ENCODE measurements at regions not wholly inside any gene's neighbourhood (a gene's known extent, or its start where the extent isn't known, plus 50 kb on each side); places are given as distances from the start of the nearest gene placed in this dataset.
"Not testable (repeated sequence)": the region's sequence is repeated elsewhere in the genome, so short reads cannot be mapped to it uniquely, and the experiment has no call there.

DNA sequence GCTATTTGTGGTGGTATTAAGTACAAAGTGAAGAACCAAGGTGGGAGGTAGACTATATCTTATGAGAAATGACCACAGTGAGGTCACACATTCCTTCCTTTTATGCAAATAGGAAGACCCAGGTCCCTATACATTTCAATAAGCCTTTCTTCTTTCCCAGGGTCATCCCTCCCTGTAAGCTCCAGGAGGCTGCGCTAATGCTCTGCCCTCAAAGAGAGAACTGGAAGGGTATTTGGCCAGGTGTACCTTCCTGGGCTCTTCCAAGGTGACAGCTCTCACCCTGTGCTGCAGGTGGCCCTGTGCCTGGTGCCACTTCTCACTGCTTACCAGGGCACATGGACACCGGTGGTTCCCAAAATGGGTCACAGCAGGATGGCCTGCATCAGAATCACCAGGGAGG, 103.4 kb downstream of the KBTBD2 start:
- ATAC-seq (ENCODE audit: low read depth); H3K36me3 ChIP-seq (ENCODE audit: control insufficient read depth, insufficient read depth, low read length); H4K5ac ChIP-seq (ENCODE audit: low read depth, low read length); intact Hi-C loops (cut with micrococcal nuclease); H3K14ac ChIP-seq (replicated peaks; ENCODE audit: low read depth, low read length); dilution Hi-C loops (cut with HindIII; ENCODE audit: low sequenced_read_pairs, unreplicated experiment); H3K23ac ChIP-seq (ENCODE audit: low read depth, low read length); H2AK9ac ChIP-seq (replicated peaks; ENCODE audit: low read depth, low read length, poor library complexity); H4K20me1 ChIP-seq (ENCODE audit: insufficient read depth, low read length); H2BK20ac ChIP-seq (ENCODE audit: low read depth, low read length); BruUV-seq (replicated peaks); H3K56ac ChIP-seq (ENCODE audit: extremely low read depth, insufficient read depth, low read length); H4K91ac ChIP-seq (ENCODE audit: insufficient read depth, low read depth, low read length); H3K9me1 ChIP-seq (ENCODE audit: insufficient read depth, low read length); H2AK5ac ChIP-seq (ENCODE audit: low read depth, low read length); in situ Hi-C loops (cut with MboI; ENCODE audit: low sequenced_read_pairs); POLR2A ChIA-PET (ENCODE audit: unreplicated experiment); H3K9ac ChIP-seq (ENCODE audit: low read depth, low read length); H3K4ac ChIP-seq (ENCODE audit: low read depth, low read length); H3K18ac ChIP-seq (ENCODE audit: low read depth, low read length); H3K4me3 ChIP-seq (ENCODE audit: insufficient read depth, low read depth, low read length); DNase-seq; H3K9me3 ChIP-seq (ENCODE audit: control insufficient read depth, insufficient read depth, low read length); H2BK5ac ChIP-seq (ENCODE audit: low read depth, low read length, poor library complexity, severe bottlenecking); H3K27ac ChIP-seq (ENCODE audit: insufficient read depth, low read length); H4K8ac ChIP-seq (ENCODE audit: low read depth in 2 of 2, low read length in 2 of 2); H3K4me1 ChIP-seq (ENCODE audit: control insufficient read depth, insufficient read depth, low read length); H2AFZ ChIP-seq (replicated peaks; ENCODE audit: low read length, poor library complexity); H3K27me3 ChIP-seq (ENCODE audit: control insufficient read depth, insufficient read depth, low read length); H2BK120ac ChIP-seq (ENCODE audit: low read depth, low read length); H3K4me2 ChIP-seq (ENCODE audit: low read depth, low read length); H3K79me1 ChIP-seq (ENCODE audit: low read depth in 1 of 2, low read length in 2 of 2); CTCF ChIA-PET; H2BK15ac ChIP-seq (ENCODE audit: low read depth, low read length): not testable (repeated sequence)
- no CpG with 5 or more reads among the region's 2 CpGs for WGBS, 2 experiments (ENCODE audit: extremely low coverage in 2 of 2, insufficient read length in 1 of 2)

DNA sequence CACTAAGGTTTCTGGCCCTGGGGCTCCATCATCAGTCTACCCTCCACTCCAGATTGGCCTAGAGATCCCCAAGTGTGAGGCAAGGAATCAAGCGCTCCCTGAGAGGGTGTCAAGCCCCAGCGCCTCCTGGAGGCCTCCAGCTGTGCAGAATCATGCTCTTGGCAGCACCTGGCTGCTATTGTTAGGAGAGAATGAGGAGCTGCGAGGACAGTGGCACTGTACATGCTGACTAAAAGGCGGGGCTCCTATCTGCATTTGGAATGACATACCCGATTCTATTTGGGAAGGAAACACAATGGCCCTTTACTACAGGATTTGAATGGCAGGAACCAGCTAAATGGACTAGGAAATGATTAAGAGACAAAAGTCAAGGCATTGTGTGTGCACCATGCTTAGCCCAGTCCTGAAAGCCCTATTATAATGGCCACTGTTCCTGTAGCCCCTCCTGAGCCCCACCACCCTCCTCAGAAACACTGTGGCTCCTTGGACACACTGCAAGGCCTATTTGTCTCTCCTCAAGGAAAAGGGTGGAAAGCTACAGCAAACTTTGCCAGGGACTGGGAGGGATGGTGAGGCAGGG, 106.1 kb downstream of the KBTBD2 start:
- H3K4me2 ChIP-seq (ENCODE audit: low read depth, low read length); H4K5ac ChIP-seq (ENCODE audit: low read depth, low read length); H3K4me3 ChIP-seq (ENCODE audit: insufficient read depth, low read depth, low read length); intact Hi-C loops (cut with micrococcal nuclease); H3K14ac ChIP-seq (replicated peaks; ENCODE audit: low read depth, low read length); CTCF ChIA-PET; H3K23ac ChIP-seq (ENCODE audit: low read depth, low read length); H3K4me1 ChIP-seq (ENCODE audit: control insufficient read depth, insufficient read depth, low read length); H4K8ac ChIP-seq (ENCODE audit: low read depth in 2 of 2, low read length in 2 of 2); H3K56ac ChIP-seq (ENCODE audit: extremely low read depth, insufficient read depth, low read length); DNase-seq; H3K9me3 ChIP-seq (ENCODE audit: control insufficient read depth, insufficient read depth, low read length); H2BK15ac ChIP-seq (ENCODE audit: low read depth, low read length); dilution Hi-C loops (cut with HindIII; ENCODE audit: low sequenced_read_pairs, unreplicated experiment); H2AK5ac ChIP-seq (ENCODE audit: low read depth, low read length); POLR2A ChIA-PET (ENCODE audit: unreplicated experiment); H4K91ac ChIP-seq (ENCODE audit: insufficient read depth, low read depth, low read length); H3K4ac ChIP-seq (ENCODE audit: low read depth, low read length); H2AK9ac ChIP-seq (replicated peaks; ENCODE audit: low read depth, low read length, poor library complexity); H3K27me3 ChIP-seq (ENCODE audit: control insufficient read depth, insufficient read depth, low read length); H3K27ac ChIP-seq (ENCODE audit: insufficient read depth, low read length); ATAC-seq (ENCODE audit: low read depth); H3K9ac ChIP-seq (ENCODE audit: low read depth, low read length); H3K18ac ChIP-seq (ENCODE audit: low read depth, low read length); H3K79me1 ChIP-seq (ENCODE audit: low read depth in 1 of 2, low read length in 2 of 2); H3K36me3 ChIP-seq (ENCODE audit: control insufficient read depth, insufficient read depth, low read length); H4K20me1 ChIP-seq (ENCODE audit: insufficient read depth, low read length); BruUV-seq (replicated peaks); in situ Hi-C loops (cut with MboI; ENCODE audit: low sequenced_read_pairs); H2BK5ac ChIP-seq (ENCODE audit: low read depth, low read length, poor library complexity, severe bottlenecking); H3K9me1 ChIP-seq (ENCODE audit: insufficient read depth, low read length); H2AFZ ChIP-seq (replicated peaks; ENCODE audit: low read length, poor library complexity); H2BK120ac ChIP-seq (ENCODE audit: low read depth, low read length); H2BK20ac ChIP-seq (ENCODE audit: low read depth, low read length): not testable (repeated sequence)
- WGBS, 2 experiments (ENCODE audit: extremely low coverage in 2 of 2, insufficient read length in 1 of 2), result no CpG with 5 or more reads among the region's 5 CpGs
